ENCODE measurements at regions not wholly inside any gene's neighbourhood (a gene's known extent, or its start where the extent isn't known, plus 50 kb on each side); places are given as distances from the start of the nearest gene placed in this dataset.

DNA sequence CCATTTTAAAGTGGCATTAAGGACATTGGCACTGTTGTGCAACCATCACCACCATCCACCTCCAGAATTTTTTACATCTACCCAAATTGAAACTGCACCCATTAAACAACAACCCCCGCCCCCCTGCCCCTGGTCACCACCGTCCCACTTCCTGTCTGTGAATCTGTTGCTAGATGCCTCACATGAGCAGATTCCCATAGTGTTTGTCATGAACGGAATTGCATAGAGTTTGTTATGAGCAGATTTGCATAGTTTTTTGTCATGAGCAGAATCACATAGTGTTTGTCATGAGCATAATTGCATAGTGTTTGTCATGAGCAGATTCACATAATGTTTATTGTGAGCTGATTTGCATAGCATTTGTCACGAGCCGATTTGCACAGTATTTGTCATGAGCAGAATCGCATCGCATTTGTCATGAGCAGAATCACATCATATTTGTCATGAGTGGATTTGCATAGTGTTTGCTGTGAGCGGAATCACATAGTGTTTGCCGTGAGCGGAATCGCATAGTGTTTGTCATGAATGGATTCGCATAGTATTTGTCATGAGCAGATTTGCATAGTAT lies 54.0 kb upstream of the GTF3A start:
- no peak for DNase-seq

DNA sequence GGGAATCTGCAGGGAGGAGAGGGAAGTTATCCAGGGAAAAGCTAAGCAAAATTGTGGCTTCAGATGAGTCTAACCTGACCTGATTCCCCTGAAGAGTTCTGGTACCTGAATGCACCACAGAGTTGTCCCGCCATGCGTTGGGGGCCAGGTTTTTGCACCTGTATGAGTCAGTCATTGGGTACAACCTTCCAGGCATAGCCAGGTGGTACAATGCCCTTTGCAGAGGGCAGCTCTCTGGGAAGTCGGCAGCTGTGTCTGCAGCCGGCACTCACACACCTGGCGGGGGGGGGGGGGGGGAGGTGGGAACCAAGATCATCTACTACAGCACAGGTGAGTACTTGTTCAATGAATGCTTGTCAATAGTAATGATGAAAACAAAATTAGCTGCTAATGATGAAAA lies 52.5 kb upstream of the GTF3A start:
- no peak for DNase-seq

DNA sequence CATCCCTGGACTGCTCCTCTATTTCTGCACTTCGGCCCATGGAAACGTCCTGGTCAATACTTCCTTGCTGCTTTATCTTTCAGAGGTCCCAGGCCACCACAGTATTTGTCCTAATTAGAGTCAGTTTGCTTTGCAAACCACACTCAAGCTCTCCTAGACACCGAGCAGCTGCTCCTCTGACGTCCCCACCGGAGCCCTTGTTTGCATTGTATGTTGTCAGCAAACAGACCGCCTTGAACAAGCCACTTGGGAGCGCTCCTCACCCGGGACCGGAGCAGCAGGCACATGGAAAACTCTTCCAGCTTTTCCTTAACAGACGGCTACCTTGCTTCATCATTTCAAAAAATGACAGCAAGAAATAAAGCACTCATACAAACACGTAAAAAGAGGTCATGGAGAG lies 51.5 kb upstream of the GTF3A start:
- DNase-seq = no peak

DNA sequence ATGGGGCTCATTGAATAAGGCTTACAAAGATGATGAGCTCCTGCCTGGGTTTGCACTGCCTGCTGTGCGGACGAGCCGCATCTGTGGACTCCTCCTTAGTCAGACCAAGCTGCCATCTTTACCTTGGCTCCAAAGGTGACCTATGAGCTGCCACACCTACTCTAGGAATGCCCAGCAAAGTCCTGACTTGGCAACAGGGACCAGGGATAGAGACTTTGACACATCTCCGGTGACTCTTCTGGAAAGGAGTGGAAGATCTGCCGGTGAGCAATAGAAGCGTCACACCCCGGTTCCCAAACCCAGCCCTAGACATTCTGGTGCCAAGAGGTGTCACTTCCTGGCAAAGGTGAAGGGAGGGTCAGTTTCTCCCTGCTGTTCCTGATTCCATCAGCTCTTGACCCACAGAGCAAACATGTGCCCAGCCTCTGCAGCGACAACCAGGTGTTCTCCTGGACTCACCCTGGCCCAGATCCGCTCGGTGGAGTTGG lies 50.2 kb upstream of the GTF3A start:
- DNase-seq = no peak
